Stromal cell of bone marrow (primary cell): ENCODE measurements at regions not wholly inside any gene's neighbourhood (a gene's known extent, or its start where the extent isn't known, plus 50 kb on each side); places are given as distances from the start of the nearest gene placed in this dataset.
"Not testable (repeated sequence)": the region's sequence is repeated elsewhere in the genome, so short reads cannot be mapped to it uniquely, and the experiment has no call there.

ENCODE experiments used
- DNase-seq: peaks from one replicate; pipeline ENCODE4 v3.0.0-alpha.2; 2012; ENCODE audit warnings: low read depth

GRCh38 chr15:93820566-93820965, 410.8 kb upstream of the MCTP2 start:
- DNase-seq: no peak

- no peak for DNase-seq
Measured at GRCh38 chr15:93819826-93820225, 411.5 kb upstream of the MCTP2 start.

GRCh38 chr15:93816815-93817214, 414.5 kb upstream of the MCTP2 start:
- no peak for DNase-seq

- DNase-seq: no peak
Measured at GRCh38 chr15:93811305-93811704, 420.1 kb upstream of the MCTP2 start.

- no peak for DNase-seq
Measured at GRCh38 chr15:93809516-93809915, 421.8 kb upstream of the MCTP2 start.

- no peak for DNase-seq
Measured at GRCh38 chr15:93803421-93804152, 427.8 kb upstream of the MCTP2 start.

GRCh38 chr15:93801206-93801605, 430.2 kb upstream of the MCTP2 start:
- DNase-seq: no peak

- no peak for DNase-seq
Measured at GRCh38 chr15:93800805-93801204, 430.6 kb upstream of the MCTP2 start.

GRCh38 chr15:93789441-93789840, 441.9 kb upstream of the MCTP2 start:
- no peak for DNase-seq

- DNase-seq: no peak
Measured at GRCh38 chr15:93780073-93780472, 451.3 kb upstream of the MCTP2 start.

GRCh38 chr15:93779341-93779740, 452.0 kb upstream of the MCTP2 start:
- DNase-seq: no peak

- no peak for DNase-seq
Measured at GRCh38 chr15:93771196-93772030, 459.9 kb upstream of the MCTP2 start.

GRCh38 chr15:93770788-93771187, 460.6 kb upstream of the MCTP2 start:
- no peak for DNase-seq

GRCh38 chr15:93762036-93762435, 469.3 kb upstream of the MCTP2 start:
- no peak for DNase-seq

- no peak for DNase-seq
Measured at GRCh38 chr15:93759629-93760028, 471.7 kb upstream of the MCTP2 start.

- DNase-seq: no peak
Measured at GRCh38 chr15:93758824-93759223, 472.5 kb upstream of the MCTP2 start.

- DNase-seq: no peak
Measured at GRCh38 chr15:93748710-93749109, 482.7 kb upstream of the MCTP2 start.

GRCh38 chr15:93734976-93735375, 496.4 kb upstream of the MCTP2 start:
- DNase-seq: not testable (repeated sequence)

- DNase-seq: no peak
Measured at GRCh38 chr15:93730724-93731123, 500.6 kb upstream of the MCTP2 start.

- DNase-seq: no peak
Measured at GRCh38 chr15:93722165-93722564, 509.2 kb upstream of the MCTP2 start.

GRCh38 chr15:93720607-93721006, 510.8 kb upstream of the MCTP2 start:
- DNase-seq: no peak

- DNase-seq: no peak
Measured at GRCh38 chr15:93719921-93720351, 511.4 kb upstream of the MCTP2 start.

- DNase-seq: no peak
Measured at GRCh38 chr15:93716615-93717231, 514.6 kb upstream of the MCTP2 start.
